Cardiac muscle cell (in vitro differentiated cells and primary cell): ENCODE measurements at regions not wholly inside any gene's neighbourhood (a gene's known extent, or its start where the extent isn't known, plus 50 kb on each side); places are given as distances from the start of the nearest gene placed in this dataset.

Source experiments
- DNase-seq, 2 donors: peaks; one replicate each; pipeline versions ENCODE4 v3.0.0 to v3.0.0-alpha.2; 2010 to 2017; ENCODE audit warnings: low read depth in 1 of 2, low spot score in 1 of 2
- H3K27ac ChIP-seq: fragments of 200-600 bp; sonication (generic); 2 replicates; pipeline ENCODE4 v1.5.1; 2016
- H3K27me3 ChIP-seq: fragments of 200-600 bp; sonication (generic); 2 replicates; pipeline ENCODE4 v1.6.0; 2016; ENCODE audit warnings: control low read depth
- H3K36me3 ChIP-seq: fragments of 200-600 bp; sonication (generic); 2 replicates; pipeline ENCODE4 v1.5.1; 2016; ENCODE audit warnings: control low read depth
- H3K4me1 ChIP-seq: fragments of 200-600 bp; sonication (generic); 2 replicates; pipeline ENCODE4 v1.8.1; 2017; ENCODE audit warnings: low read depth, mild to moderate bottlenecking, mixed run types
- H3K4me3 ChIP-seq: fragments of 200-600 bp; sonication (generic); 2 replicates; pipeline ENCODE4 v1.5.1; 2016; ENCODE audit warnings: mild to moderate bottlenecking
- H3K9me3 ChIP-seq: fragments of 200-600 bp; sonication (generic); 2 replicates; pipeline ENCODE4 v1.5.1; 2017; ENCODE audit warnings: low read depth, mild to moderate bottlenecking, control low read depth
- CTCF ChIP-seq: IDR thresholded peaks from 2 replicates; pipeline ENCODE4 v1.5.1; 2012; ENCODE audit warnings: low read depth, mild to moderate bottlenecking, low read length

- DNase-seq = no peak
- H3K36me3 ChIP-seq = no peaks in the 10 kb centered on the region
- H3K27ac ChIP-seq = no peak overlapping the region
- no peak overlapping the region for H3K4me3 ChIP-seq
- H3K27me3 ChIP-seq = no peaks in the 10 kb centered on the region
- peaks cover 61% of the 10 kb centered on the region for H3K4me1 ChIP-seq
- no peak for TF ChIP-seq CTCF
- no peaks in the 10 kb centered on the region for H3K9me3 ChIP-seq
These were observed 159.1 kb upstream of the NECTIN1 start for GRCh38 chr11:119888119-119888518.

GRCh38 chr11:119886667-119887230 lies 157.7 kb upstream of the NECTIN1 start:
- Histone ChIP-seq H3K4me3 (no peak overlapping the region), H3K36me3 (no peaks in the 10 kb centered on the region)
- no peak for TF ChIP-seq CTCF

GRCh38 chr11:119885861-119886567 lies 157.0 kb upstream of the NECTIN1 start:
- H3K36me3 ChIP-seq = no peaks in the 10 kb centered on the region
- H3K27me3 ChIP-seq = no peaks in the 10 kb centered on the region
- peaks cover 49% of the 10 kb centered on the region for H3K4me1 ChIP-seq
- H3K4me3 ChIP-seq = no peak overlapping the region
- DNase-seq = no peak
- H3K9me3 ChIP-seq = no peaks in the 10 kb centered on the region
- TF ChIP-seq CTCF = no peak
- H3K27ac ChIP-seq = no peak overlapping the region

More at GRCh38 chr11:119886667-119887230, 157.7 kb upstream of the NECTIN1 start:
- Histone ChIP-seq H3K4me1 (peaks cover 55% of the 10 kb centered on the region), H3K27me3 (no peaks in the 10 kb centered on the region), H3K27ac (no peak overlapping the region), H3K9me3 (no peaks in the 10 kb centered on the region)
- no peak for DNase-seq

- H3K4me3 ChIP-seq = no peak overlapping the region
- peak in 1 of 2 donors; percentile 47 for DNase-seq
- H3K27ac ChIP-seq = no peak overlapping the region
- H3K9me3 ChIP-seq = no peaks in the 10 kb centered on the region
- H3K36me3 ChIP-seq = no peaks in the 10 kb centered on the region
- no peaks in the 10 kb centered on the region for H3K27me3 ChIP-seq
- H3K4me1 ChIP-seq = peaks cover 49% of the 10 kb centered on the region
- no peak for TF ChIP-seq CTCF
These were observed 156.1 kb upstream of the NECTIN1 start for GRCh38 chr11:119885067-119885466.

GRCh38 chr11:119882316-119882715 lies 153.3 kb upstream of the NECTIN1 start:
- Histone ChIP-seq H3K36me3 (no peaks in the 10 kb centered on the region), H3K4me1 (peaks cover 33% of the 10 kb centered on the region), H3K9me3 (no peaks in the 10 kb centered on the region), H3K27ac (no peak overlapping the region), H3K4me3 (no peak overlapping the region), H3K27me3 (no peaks in the 10 kb centered on the region)
- no peak for DNase-seq
- TF ChIP-seq CTCF = no peak
